ENCODE measurements at regions not wholly inside any gene's neighbourhood (a gene's known extent, or its start where the extent isn't known, plus 50 kb on each side); places are given as distances from the start of the nearest gene placed in this dataset.

DNA sequence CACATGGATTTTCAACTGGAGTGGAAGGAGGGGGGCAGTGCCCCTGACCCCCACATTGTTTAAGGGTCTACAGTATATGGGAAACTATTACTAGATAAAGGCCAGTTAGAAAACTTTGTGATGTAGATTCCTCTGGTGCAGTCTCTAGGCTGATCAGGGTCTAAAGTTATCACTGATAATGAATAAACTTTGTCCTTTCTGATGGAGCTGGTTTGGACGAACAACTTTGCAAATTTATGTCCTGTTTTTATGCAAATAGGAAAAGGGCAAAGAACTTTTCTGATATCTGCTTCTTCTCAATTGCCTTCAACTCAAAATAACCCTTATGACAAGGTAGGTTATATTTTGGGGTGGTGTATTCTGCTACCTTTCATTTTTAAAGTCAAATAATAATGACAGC lies 829.2 kb upstream of the ACVR2A start:
- no peak for DNase-seq (ENCODE audit: low spot score)
- Mint-ChIP-seq H3K27me3 (ENCODE audit: insufficient read depth, low read depth, poor library complexity) (no peaks in the 10 kb centered on the region), H3K4me1 (peaks cover 7% of the 10 kb centered on the region), H3K36me3 (ENCODE audit: low read depth) (peaks cover 3% of the 10 kb centered on the region; the same call in 1 of the 3 replicates), H3K4me3 (no peak overlapping the region), H3K27ac (no peak overlapping the region), H3K9me3 (no peaks in the 10 kb centered on the region)
- no peaks in the 10 kb centered on the region; the same call in 1 of the 2 replicates for H3K9me2 ChIP-seq (ENCODE audit: insufficient read depth)
- no peaks in the 10 kb centered on the region for H3K27me3 ChIP-seq (ENCODE audit: insufficient read depth)
- no peak for ATAC-seq
- no peak overlapping the region for H3K27ac ChIP-seq (ENCODE audit: low read depth)
- no peaks in the 10 kb centered on the region for H3K36me3 ChIP-seq (ENCODE audit: insufficient read depth)
- no peak overlapping the region for H3K4me3 ChIP-seq
- H3F3A ChIP-seq (replicated peaks; ENCODE audit: low read depth): no peaks in the 10 kb centered on the region
- H2AFZ ChIP-seq: no peak overlapping the region
- H4K20me1 ChIP-seq (replicated peaks; ENCODE audit: insufficient read depth): no peaks in the 10 kb centered on the region
- TF ChIP-seq STAT1 (IDR thresholded peaks at IDR 0.05; ENCODE audit: unreplicated experiment) (no peak), JUNB (IDR thresholded peaks at IDR 0.05; ENCODE audit: unreplicated experiment) (no peak), CREB1 (CRISPR knock-in tag; IDR thresholded peaks at IDR 0.05; ENCODE audit: low read depth) (no peak), EZH2 (IDR thresholded peaks at IDR 0.05; ENCODE audit: low read depth, unreplicated experiment) (no peak), POLR2AphosphoS5 (IDR thresholded peaks at IDR 0.05; ENCODE audit: low read depth) (no peak)
- TF ChIP-seq, protein P1, sequence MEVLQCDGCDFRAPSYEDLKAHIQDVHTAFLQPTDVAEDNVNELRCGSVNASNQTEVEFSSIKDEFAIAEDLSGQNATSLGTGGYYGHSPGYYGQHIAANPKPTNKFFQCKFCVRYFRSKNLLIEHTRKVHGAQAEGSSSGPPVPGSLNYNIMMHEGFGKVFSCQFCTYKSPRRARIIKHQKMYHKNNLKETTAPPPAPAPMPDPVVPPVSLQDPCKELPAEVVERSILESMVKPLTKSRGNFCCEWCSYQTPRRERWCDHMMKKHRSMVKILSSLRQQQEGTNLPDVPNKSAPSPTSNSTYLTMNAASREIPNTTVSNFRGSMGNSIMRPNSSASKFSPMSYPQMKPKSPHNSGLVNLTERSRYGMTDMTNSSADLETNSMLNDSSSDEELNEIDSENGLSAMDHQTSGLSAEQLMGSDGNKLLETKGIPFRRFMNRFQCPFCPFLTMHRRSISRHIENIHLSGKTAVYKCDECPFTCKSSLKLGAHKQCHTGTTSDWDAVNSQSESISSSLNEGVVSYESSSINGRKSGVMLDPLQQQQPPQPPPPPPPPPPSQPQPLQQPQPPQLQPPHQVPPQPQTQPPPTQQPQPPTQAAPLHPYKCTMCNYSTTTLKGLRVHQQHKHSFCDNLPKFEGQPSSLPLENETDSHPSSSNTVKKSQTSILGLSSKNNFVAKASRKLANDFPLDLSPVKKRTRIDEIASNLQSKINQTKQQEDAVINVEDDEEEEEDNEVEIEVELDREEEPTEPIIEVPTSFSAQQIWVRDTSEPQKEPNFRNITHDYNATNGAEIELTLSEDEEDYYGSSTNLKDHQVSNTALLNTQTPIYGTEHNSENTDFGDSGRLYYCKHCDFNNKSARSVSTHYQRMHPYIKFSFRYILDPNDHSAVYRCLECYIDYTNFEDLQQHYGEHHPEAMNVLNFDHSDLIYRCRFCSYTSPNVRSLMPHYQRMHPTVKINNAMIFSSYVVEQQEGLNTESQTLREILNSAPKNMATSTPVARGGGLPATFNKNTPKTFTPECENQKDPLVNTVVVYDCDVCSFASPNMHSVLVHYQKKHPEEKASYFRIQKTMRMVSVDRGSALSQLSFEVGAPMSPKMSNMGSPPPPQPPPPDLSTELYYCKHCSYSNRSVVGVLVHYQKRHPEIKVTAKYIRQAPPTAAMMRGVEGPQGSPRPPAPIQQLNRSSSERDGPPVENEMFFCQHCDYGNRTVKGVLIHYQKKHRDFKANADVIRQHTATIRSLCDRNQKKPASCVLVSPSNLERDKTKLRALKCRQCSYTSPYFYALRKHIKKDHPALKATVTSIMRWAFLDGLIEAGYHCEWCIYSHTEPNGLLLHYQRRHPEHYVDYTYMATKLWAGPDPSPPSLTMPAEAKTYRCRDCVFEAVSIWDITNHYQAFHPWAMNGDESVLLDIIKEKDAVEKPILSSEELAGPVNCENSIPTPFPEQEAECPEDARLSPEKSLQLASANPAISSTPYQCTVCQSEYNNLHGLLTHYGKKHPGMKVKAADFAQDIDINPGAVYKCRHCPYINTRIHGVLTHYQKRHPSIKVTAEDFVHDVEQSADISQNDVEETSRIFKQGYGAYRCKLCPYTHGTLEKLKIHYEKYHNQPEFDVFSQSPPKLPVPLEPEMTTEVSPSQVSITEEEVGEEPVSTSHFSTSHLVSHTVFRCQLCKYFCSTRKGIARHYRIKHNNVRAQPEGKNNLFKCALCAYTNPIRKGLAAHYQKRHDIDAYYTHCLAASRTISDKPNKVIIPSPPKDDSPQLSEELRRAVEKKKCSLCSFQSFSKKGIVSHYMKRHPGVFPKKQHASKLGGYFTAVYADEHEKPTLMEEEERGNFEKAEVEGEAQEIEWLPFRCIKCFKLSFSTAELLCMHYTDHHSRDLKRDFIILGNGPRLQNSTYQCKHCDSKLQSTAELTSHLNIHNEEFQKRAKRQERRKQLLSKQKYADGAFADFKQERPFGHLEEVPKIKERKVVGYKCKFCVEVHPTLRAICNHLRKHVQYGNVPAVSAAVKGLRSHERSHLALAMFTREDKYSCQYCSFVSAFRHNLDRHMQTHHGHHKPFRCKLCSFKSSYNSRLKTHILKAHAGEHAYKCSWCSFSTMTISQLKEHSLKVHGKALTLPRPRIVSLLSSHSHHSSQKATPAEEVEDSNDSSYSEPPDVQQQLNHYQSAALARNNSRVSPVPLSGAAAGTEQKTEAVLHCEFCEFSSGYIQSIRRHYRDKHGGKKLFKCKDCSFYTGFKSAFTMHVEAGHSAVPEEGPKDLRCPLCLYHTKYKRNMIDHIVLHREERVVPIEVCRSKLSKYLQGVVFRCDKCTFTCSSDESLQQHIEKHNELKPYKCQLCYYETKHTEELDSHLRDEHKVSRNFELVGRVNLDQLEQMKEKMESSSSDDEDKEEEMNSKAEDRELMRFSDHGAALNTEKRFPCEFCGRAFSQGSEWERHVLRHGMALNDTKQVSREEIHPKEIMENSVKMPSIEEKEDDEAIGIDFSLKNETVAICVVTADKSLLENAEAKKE (CRISPR knock-in tag; IDR thresholded peaks at IDR 0.05): no peak
- no peak overlapping the region for H3K4me2 ChIP-seq
- peaks cover 14% of the 10 kb centered on the region for H3K4me1 ChIP-seq (ENCODE audit: insufficient read depth)
- H3K79me2 ChIP-seq (replicated peaks; ENCODE audit: insufficient read depth): no peaks in the 10 kb centered on the region

Data from GM23338 (cell line).